PC-3 (cell line): ENCODE measurements at regions not wholly inside any gene's neighbourhood (a gene's known extent, or its start where the extent isn't known, plus 50 kb on each side); places are given as distances from the start of the nearest gene placed in this dataset.

ENCODE experiments used
- CTCF ChIP-seq: fragments of 300-600 bp; sonication (generic); conservative IDR thresholded peaks from 2 replicates; pipeline ENCODE4 v1.5.1; 2017; ENCODE audit warnings: antibody characterized with exemption, low read depth, mild to moderate bottlenecking, low read length
- EZH2 ChIP-seq: fragments of 300-600 bp; sonication (generic); IDR thresholded peaks from one replicate; pipeline ENCODE4 v1.6.1; 2017; ENCODE audit warnings: antibody characterized with exemption, mild to moderate bottlenecking, low read length; ENCODE audit not compliant: unreplicated experiment

DNA sequence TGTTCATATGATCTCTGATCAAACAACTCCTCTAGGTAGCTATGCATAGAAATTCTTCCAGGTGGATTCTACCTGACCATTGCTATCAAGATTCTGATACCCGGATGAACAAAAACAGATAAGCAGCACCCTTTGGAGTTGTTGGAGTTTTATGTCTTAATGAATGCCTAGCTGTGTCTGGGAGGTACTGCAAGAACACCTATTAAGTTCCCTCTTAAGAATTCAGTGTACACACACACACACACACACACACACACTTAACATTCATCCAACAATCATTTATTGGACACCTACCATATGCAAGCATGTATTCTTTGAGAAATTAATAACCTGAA, 58.1 kb upstream of the FNDC3B start:
- TF ChIP-seq CTCF (no peak), EZH2 (no peak)
